ENCODE measurements at regions not wholly inside any gene's neighbourhood (a gene's known extent, or its start where the extent isn't known, plus 50 kb on each side); places are given as distances from the start of the nearest gene placed in this dataset.

DNA sequence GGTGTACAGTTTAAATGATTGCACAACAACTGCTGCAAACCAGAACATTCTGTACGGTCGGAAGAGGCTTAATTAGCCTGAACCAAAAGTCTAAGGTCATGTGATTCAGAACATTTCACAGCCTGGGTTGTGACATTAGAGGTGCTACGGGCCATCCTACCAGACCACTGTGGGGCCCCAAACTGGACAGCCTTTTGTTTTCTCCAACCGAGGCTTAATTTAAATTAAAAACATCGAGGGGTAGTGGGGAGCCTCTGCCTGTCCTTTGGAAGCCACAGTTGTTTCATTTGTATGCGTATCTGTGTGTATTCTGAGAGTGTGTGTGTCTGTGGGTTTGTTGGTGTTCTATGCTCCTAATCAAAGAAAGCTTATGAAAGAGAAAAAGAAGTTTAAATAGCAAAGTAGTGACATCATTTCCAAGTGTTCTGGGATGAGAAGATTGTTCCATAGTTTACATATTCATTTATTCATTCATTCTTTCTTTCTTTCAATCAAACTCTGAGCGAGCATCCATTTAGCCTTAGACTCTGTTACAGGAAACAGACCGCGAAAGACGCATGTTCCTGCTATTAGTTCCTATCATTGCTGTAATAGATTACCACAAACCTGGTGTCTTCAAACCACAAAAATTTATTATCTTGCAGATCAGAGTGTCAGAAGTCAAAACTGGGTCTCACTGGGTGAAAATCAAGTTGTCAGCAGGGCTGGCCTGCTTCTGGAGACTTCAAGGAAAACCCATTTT lies 444.8 kb downstream of the FOXO1 start:
- Mint-ChIP-seq H3K27ac (ENCODE audit: low read depth) (peak overlapping the region; percentile 73), H3K36me3 (ENCODE audit: insufficient read depth) (no peaks in the 10 kb centered on the region), H3K4me1 (peaks cover 34% of the 10 kb centered on the region), H3K27me3 (no peaks in the 10 kb centered on the region), H3K4me3 (peak overlapping the region; percentile 55), H3K9me3 (no peaks in the 10 kb centered on the region)
- peak in 1 of 2 donors; percentile 25 for DNase-seq (ENCODE audit: low spot score in 2 of 2)
- peak; percentile 93 for ATAC-seq (replicated peaks; ENCODE audit: extremely low read depth, poor library complexity, severe bottlenecking)

- no peak for ATAC-seq (replicated peaks; ENCODE audit: extremely low read depth, poor library complexity, severe bottlenecking)
- peaks cover 34% of the 10 kb centered on the region for H3K4me1 Mint-ChIP-seq
- H3K9me3 Mint-ChIP-seq, result no peaks in the 10 kb centered on the region
- no peaks in the 10 kb centered on the region for H3K27me3 Mint-ChIP-seq
- no peaks in the 10 kb centered on the region for H3K36me3 Mint-ChIP-seq (ENCODE audit: insufficient read depth)
- DNase-seq (ENCODE audit: low spot score in 2 of 2), result no peak
- H3K27ac Mint-ChIP-seq (ENCODE audit: low read depth), result no peak overlapping the region
- no peak overlapping the region for H3K4me3 Mint-ChIP-seq
Measured at GRCh38 chr13:40223585-40223984, 442.9 kb downstream of the FOXO1 start.

DNA sequence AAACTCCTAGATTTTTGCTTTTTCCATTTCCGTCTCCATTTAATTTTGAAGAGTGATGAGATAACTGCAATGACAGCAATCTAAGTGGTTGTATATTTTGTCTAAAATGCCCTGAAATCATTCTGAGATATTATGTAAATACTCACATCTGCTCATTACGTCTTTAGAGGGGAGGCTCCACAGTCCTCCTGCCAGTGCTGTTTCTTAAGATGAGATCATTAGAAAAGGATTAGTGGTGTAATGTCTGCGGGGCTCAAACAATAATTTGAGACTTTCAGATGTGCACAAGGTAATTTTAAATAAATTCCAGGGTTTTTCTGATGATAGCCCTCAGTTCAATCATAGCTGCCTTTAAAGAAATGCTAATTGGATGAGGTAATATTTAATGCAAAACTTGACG lies 437.9 kb downstream of the FOXO1 start:
- H3K27me3 Mint-ChIP-seq, result no peaks in the 10 kb centered on the region
- peaks cover 5% of the 10 kb centered on the region for H3K4me1 Mint-ChIP-seq
- peaks cover 6% of the 10 kb centered on the region for H3K36me3 Mint-ChIP-seq (ENCODE audit: insufficient read depth)
- H3K27ac Mint-ChIP-seq (ENCODE audit: low read depth), result no peak overlapping the region
- H3K9me3 Mint-ChIP-seq, result no peaks in the 10 kb centered on the region
- DNase-seq (ENCODE audit: low spot score in 2 of 2) (no peak), ATAC-seq (replicated peaks; ENCODE audit: extremely low read depth, poor library complexity, severe bottlenecking) (no peak)
- H3K4me3 Mint-ChIP-seq, result no peak overlapping the region

GRCh38 chr13:40228990-40229389 lies 437.5 kb downstream of the FOXO1 start:
- H3K4me1 Mint-ChIP-seq, result peaks cover 5% of the 10 kb centered on the region
- ATAC-seq (replicated peaks; ENCODE audit: extremely low read depth, poor library complexity, severe bottlenecking), result no peak
- no peak overlapping the region for H3K27ac Mint-ChIP-seq (ENCODE audit: low read depth)

GRCh38 chr13:40230833-40231266 lies 435.6 kb downstream of the FOXO1 start:
- no peak overlapping the region for H3K4me3 Mint-ChIP-seq

More at GRCh38 chr13:40228990-40229389, 437.5 kb downstream of the FOXO1 start:
- H3K4me3 Mint-ChIP-seq, result no peak overlapping the region
- DNase-seq (ENCODE audit: low spot score in 2 of 2), result no peak
- H3K36me3 Mint-ChIP-seq (ENCODE audit: insufficient read depth), result peaks cover 6% of the 10 kb centered on the region
- no peaks in the 10 kb centered on the region for H3K9me3 Mint-ChIP-seq
- no peaks in the 10 kb centered on the region for H3K27me3 Mint-ChIP-seq

GRCh38 chr13:40231311-40231710 lies 435.1 kb downstream of the FOXO1 start:
- H3K4me3 Mint-ChIP-seq, result no peak overlapping the region
- no peak overlapping the region for H3K27ac Mint-ChIP-seq (ENCODE audit: low read depth)
- H3K9me3 Mint-ChIP-seq, result no peaks in the 10 kb centered on the region
- H3K27me3 Mint-ChIP-seq, result no peaks in the 10 kb centered on the region
- peaks cover 6% of the 10 kb centered on the region for H3K36me3 Mint-ChIP-seq (ENCODE audit: insufficient read depth)
- H3K4me1 Mint-ChIP-seq, result peaks cover 5% of the 10 kb centered on the region
- no peak for DNase-seq (ENCODE audit: low spot score in 2 of 2)
- ATAC-seq (replicated peaks; ENCODE audit: extremely low read depth, poor library complexity, severe bottlenecking), result no peak

More at GRCh38 chr13:40230833-40231266, 435.6 kb downstream of the FOXO1 start:
- no peaks in the 10 kb centered on the region for H3K27me3 Mint-ChIP-seq
- H3K36me3 Mint-ChIP-seq (ENCODE audit: insufficient read depth), result peaks cover 6% of the 10 kb centered on the region
- peaks cover 5% of the 10 kb centered on the region for H3K4me1 Mint-ChIP-seq
- H3K27ac Mint-ChIP-seq (ENCODE audit: low read depth), result no peak overlapping the region
- H3K9me3 Mint-ChIP-seq, result no peaks in the 10 kb centered on the region
- DNase-seq (ENCODE audit: low spot score in 2 of 2) (no peak), ATAC-seq (replicated peaks; ENCODE audit: extremely low read depth, poor library complexity, severe bottlenecking) (no peak)

DNA sequence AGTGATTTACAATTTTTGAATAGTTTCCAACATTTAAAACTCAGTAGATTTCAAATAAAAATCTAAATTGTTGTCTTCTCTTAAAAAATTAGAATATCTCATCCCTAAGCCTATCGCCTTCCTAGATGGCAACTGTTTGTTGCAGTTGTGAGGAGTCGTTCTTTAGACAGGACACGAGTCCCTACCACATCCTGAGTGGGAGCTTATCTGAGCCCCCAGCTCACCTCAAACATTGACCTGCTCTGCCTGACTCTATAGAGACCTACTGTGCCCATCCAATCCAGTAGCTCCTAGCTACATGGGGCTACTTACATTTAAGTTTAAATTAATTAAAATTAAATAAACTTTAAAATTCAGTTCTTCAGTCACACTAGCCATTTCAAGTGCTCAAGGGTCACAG lies 434.7 kb downstream of the FOXO1 start:
- ATAC-seq (replicated peaks; ENCODE audit: extremely low read depth, poor library complexity, severe bottlenecking) (no peak), DNase-seq (ENCODE audit: low spot score in 2 of 2) (no peak)
- Mint-ChIP-seq H3K36me3 (ENCODE audit: insufficient read depth) (peaks cover 6% of the 10 kb centered on the region), H3K27me3 (no peaks in the 10 kb centered on the region), H3K4me3 (no peak overlapping the region), H3K27ac (ENCODE audit: low read depth) (no peak overlapping the region), H3K9me3 (no peaks in the 10 kb centered on the region), H3K4me1 (peaks cover 5% of the 10 kb centered on the region)

DNA sequence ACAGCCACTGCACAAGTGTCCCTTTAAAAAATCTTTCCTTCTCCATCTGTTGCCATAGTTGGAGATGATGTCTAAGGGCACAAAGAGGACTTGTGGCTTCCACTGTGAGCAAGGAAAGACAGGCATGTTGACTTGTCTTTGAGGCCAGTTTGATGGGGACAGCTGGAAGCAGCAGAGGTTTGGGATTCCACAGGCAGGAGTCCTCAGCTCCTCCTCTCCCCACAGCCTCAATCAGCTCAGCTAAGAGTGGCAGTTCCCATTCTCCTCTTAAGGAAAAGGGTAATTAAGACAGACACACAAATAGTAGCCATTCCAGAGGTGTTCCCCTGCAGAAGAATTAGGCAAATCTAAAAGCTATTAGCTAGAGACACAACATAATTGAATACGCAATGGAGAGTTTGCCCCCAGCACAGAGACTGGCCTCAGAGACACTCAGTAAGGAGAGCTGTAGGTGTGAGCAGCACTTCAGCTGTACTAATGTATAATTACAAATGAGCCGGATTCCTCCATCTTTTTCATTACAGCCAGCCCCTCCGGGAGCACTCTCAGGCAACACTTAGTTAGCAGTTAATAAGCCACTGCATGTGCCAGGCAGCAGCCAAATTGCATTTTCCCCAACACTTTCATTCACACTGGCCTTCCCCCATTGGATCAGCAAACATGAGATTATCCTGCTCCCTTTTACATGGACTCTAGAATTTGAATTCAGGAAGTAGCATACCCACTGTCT lies 434.0 kb downstream of the FOXO1 start:
- H3K36me3 Mint-ChIP-seq (ENCODE audit: insufficient read depth), result peaks cover 6% of the 10 kb centered on the region
- DNase-seq (ENCODE audit: low spot score in 2 of 2) (no peak), ATAC-seq (replicated peaks; ENCODE audit: extremely low read depth, poor library complexity, severe bottlenecking) (no peak)
- H3K9me3 Mint-ChIP-seq, result no peaks in the 10 kb centered on the region
- H3K27ac Mint-ChIP-seq (ENCODE audit: low read depth), result no peak overlapping the region
- no peak overlapping the region for H3K4me3 Mint-ChIP-seq
- H3K27me3 Mint-ChIP-seq, result no peaks in the 10 kb centered on the region
- H3K4me1 Mint-ChIP-seq, result peaks cover 5% of the 10 kb centered on the region

DNA sequence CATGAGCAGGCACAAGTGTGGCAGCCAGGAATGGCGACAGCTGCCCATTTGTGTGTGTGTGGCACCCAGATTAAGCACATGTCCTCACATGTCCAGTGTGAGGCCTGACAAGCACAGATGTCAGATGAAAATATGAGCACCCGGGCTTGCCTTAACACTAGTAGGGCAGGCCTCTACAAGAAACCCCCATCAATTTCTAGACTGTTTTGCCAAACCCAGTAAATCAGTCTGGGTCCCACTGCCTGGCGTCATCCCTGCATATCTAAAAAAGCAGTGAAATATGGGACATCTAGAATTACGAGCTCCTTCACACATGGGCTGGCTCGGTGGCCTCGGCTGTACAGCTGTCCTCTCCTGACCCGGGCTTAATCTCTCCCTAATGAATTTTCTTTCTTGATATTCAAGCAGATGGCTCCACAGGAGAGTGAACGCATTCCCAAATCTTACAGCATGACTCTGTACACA lies 432.7 kb downstream of the FOXO1 start:
- Mint-ChIP-seq H3K27ac (ENCODE audit: low read depth) (no peak overlapping the region), H3K4me1 (peaks cover 5% of the 10 kb centered on the region), H3K27me3 (no peaks in the 10 kb centered on the region), H3K4me3 (no peak overlapping the region), H3K9me3 (no peaks in the 10 kb centered on the region), H3K36me3 (ENCODE audit: insufficient read depth) (peaks cover 6% of the 10 kb centered on the region)
- DNase-seq (ENCODE audit: low spot score in 2 of 2) (no peak), ATAC-seq (replicated peaks; ENCODE audit: extremely low read depth, poor library complexity, severe bottlenecking) (no peak)

DNA sequence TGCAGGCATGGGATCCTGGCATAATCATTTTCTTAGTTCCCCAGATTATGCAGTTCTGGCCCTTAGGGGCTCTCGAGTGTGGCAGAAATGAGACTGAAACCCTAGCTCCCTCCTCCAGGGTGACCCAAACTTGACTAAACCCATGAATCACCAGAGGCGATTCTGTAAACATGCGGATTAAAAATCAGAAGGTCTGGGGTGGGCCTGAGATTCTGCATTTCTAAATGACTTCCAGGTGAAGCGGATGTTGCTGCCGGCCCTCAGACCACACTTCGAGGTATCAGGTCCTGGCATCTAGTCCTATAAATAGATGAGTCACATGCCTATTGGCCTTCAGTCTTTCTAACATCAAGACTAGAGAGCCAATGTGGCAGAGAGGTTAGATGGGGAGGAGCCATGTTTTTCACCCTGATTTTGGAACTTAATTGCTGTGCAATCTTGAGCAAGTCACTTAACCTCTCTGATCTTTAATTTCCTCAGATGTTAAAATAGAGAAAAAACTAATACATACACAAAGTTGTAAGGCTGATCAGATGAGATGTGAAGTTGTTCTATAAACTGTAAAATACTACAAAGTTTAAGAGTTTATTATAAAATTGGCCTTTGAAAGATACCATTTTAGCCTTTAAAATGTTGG lies 431.2 kb downstream of the FOXO1 start:
- H3K36me3 Mint-ChIP-seq (ENCODE audit: insufficient read depth), result peaks cover 6% of the 10 kb centered on the region
- H3K27ac Mint-ChIP-seq (ENCODE audit: low read depth), result no peak overlapping the region
- ATAC-seq (replicated peaks; ENCODE audit: extremely low read depth, poor library complexity, severe bottlenecking) (no peak), DNase-seq (ENCODE audit: low spot score in 2 of 2) (no peak)
- H3K4me1 Mint-ChIP-seq, result peaks cover 5% of the 10 kb centered on the region
- H3K9me3 Mint-ChIP-seq, result no peaks in the 10 kb centered on the region
- H3K27me3 Mint-ChIP-seq, result no peaks in the 10 kb centered on the region
- no peak overlapping the region for H3K4me3 Mint-ChIP-seq

- H3K36me3 Mint-ChIP-seq (ENCODE audit: insufficient read depth), result peaks cover 2% of the 10 kb centered on the region
- H3K9me3 Mint-ChIP-seq, result no peaks in the 10 kb centered on the region
- H3K27ac Mint-ChIP-seq (ENCODE audit: low read depth), result no peak overlapping the region
- H3K27me3 Mint-ChIP-seq, result no peaks in the 10 kb centered on the region
- H3K4me3 Mint-ChIP-seq, result no peak overlapping the region
- ATAC-seq (replicated peaks; ENCODE audit: extremely low read depth, poor library complexity, severe bottlenecking) (no peak), DNase-seq (ENCODE audit: low spot score in 2 of 2) (no peak)
- no peaks in the 10 kb centered on the region for H3K4me1 Mint-ChIP-seq
Measured at GRCh38 chr13:40236566-40237168, 429.8 kb downstream of the FOXO1 start.

DNA sequence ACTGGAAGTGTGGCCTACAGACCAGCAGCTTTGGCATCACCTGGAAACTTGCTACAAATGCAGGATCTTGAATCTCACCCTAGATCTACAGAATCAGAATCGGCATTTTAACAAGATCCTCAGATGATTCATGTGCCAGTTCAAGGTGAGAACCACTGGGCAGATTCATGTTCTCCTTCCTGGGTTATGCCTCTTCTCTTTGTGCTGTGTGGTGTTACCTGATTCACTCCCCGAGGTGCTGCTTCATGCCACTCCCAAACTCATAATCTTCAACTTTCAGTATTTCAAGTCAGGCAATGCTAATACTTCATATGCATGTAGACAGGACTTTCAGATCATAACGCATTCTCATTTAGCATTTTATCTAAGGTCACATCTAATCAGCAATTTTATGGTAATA lies 427.7 kb downstream of the FOXO1 start:
- H3K27ac Mint-ChIP-seq (ENCODE audit: low read depth), result no peak overlapping the region
- no peaks in the 10 kb centered on the region for H3K27me3 Mint-ChIP-seq
- H3K4me3 Mint-ChIP-seq, result no peak overlapping the region
- no peak for ATAC-seq (replicated peaks; ENCODE audit: extremely low read depth, poor library complexity, severe bottlenecking)
- H3K36me3 Mint-ChIP-seq (ENCODE audit: insufficient read depth), result no peaks in the 10 kb centered on the region
- DNase-seq (ENCODE audit: low spot score in 2 of 2), result no peak
- H3K4me1 Mint-ChIP-seq, result no peaks in the 10 kb centered on the region
- no peaks in the 10 kb centered on the region for H3K9me3 Mint-ChIP-seq

Measured in central memory CD8-positive, alpha-beta T cell (primary cell).